ENCODE measurements at regions not wholly inside any gene's neighbourhood (a gene's known extent, or its start where the extent isn't known, plus 50 kb on each side); places are given as distances from the start of the nearest gene placed in this dataset.
A peak's percentile ranks its signal among the peaks of the same experiment; 100 is the strongest.

DNA sequence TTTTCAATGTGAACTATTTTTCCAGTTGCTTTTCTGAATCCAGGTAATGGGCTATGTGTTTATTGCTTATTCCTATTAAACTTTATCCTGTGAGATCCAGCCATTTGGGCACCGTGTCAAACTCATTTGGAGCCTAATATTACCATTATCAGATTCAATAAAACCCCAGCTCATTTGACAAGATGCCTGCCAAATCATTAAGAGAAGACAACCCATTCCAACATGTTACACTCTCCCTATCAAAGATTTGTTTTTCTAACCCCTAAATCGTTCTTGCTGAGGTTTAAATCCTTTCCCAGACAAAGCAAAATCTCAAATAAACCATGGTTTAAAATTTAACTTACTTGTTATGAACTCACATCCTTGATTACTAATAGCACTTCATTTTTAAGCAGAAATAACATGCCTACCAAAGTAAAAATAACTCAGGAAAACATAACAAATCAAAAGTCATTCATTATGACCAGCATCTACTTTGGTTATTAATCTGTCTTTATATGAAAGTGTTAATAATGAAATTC lies 130.0 kb upstream of the TCF21 start:
- Histone ChIP-seq H3K36me3 (no peaks in the 10 kb centered on the region), H3K4me1 (peaks cover 12 to 58% (median 29%) of the 10 kb centered on the region in 4 donors), H3K9me3 (no peaks in the 10 kb centered on the region), H3K27me3 (no peaks in the 10 kb centered on the region), H3K4me3 (no peak overlapping the region), H3K27ac (replicated peaks in 1 of 4) (no peak overlapping the region)
- TF ChIP-seq EP300 (IDR thresholded peaks at IDR 0.05) (no peak), POLR2AphosphoS5 (IDR thresholded peaks at IDR 0.05) (no peak), POLR2A (IDR thresholded peaks at IDR 0.05; ENCODE audit: low read depth) (no peak)
- TF ChIP-seq, protein P1, sequence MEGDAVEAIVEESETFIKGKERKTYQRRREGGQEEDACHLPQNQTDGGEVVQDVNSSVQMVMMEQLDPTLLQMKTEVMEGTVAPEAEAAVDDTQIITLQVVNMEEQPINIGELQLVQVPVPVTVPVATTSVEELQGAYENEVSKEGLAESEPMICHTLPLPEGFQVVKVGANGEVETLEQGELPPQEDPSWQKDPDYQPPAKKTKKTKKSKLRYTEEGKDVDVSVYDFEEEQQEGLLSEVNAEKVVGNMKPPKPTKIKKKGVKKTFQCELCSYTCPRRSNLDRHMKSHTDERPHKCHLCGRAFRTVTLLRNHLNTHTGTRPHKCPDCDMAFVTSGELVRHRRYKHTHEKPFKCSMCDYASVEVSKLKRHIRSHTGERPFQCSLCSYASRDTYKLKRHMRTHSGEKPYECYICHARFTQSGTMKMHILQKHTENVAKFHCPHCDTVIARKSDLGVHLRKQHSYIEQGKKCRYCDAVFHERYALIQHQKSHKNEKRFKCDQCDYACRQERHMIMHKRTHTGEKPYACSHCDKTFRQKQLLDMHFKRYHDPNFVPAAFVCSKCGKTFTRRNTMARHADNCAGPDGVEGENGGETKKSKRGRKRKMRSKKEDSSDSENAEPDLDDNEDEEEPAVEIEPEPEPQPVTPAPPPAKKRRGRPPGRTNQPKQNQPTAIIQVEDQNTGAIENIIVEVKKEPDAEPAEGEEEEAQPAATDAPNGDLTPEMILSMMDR (IDR thresholded peaks at IDR 0.05) = no peak
- 49% methylated on average over 2 of the region's 2 CpGs for WGBS
- DNase-seq (ENCODE audit: extremely low spot score) = no peak
- intact Hi-C loops (cut with DNase I) = no loop called here

DNA sequence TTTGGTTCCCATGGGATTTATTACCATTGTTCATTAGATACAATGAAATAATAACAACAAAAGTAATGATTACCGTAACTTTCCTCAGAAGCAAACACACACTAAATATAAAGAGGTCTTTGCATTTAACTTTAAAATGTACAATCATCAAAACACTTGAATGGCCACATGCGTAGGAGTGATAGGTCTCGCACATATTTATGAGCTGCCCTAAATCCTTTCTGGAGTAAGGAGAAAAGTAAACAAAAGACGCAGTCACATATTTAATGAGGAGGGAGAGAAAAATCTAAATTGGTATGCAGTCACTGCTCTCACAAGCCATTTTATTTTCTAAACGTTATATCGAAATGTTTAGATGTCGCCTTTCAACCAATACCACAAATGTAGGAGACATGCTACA lies 129.4 kb upstream of the TCF21 start:
- Histone ChIP-seq H3K4me3 (no peak overlapping the region), H3K27ac (replicated peaks in 1 of 4) (no peak overlapping the region), H3K4me1 (peaks cover 12 to 64% (median 35%) of the 10 kb centered on the region in 4 donors), H3K36me3 (no peaks in the 10 kb centered on the region), H3K27me3 (no peaks in the 10 kb centered on the region), H3K9me3 (no peaks in the 10 kb centered on the region)
- DNase-seq (ENCODE audit: extremely low spot score) = no peak
- TF ChIP-seq POLR2AphosphoS5 (IDR thresholded peaks at IDR 0.05) (no peak), EP300 (IDR thresholded peaks at IDR 0.05) (no peak), POLR2A (IDR thresholded peaks at IDR 0.05; ENCODE audit: low read depth) (no peak)
- TF ChIP-seq, protein P1 (IDR thresholded peaks at IDR 0.05) = no peak
- intact Hi-C loops (cut with DNase I) = no loop called here
- WGBS = 86% methylated on average over 7 of the region's 7 CpGs

DNA sequence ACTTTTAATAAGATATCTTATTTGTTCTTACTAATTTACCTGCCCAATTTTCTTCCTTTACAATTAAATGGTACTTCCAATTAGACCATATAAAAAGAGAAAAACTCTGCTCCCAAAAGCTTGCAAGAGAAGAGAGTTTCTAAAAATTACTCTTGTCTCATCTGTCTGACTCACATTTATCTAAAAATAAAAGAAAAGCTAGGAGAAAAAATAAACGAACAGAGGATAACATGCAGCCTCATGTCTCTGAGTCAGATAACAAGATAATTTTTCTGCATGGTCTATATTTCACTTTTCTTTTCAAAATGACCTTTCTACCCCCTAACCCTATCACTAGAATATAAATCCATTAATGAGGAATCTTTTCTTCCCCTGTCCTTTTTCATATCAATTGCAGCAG lies 127.2 kb upstream of the TCF21 start:
- H3K27ac ChIP-seq (replicated peaks in 1 of 4) = peak overlapping the region; percentile 42 to 66 (median 54)
- no peaks in the 10 kb centered on the region for H3K36me3 ChIP-seq
- H3K9me3 ChIP-seq = no peaks in the 10 kb centered on the region
- H3K4me1 ChIP-seq = peaks cover 8 to 58% (median 36%) of the 10 kb centered on the region in 4 donors
- H3K27me3 ChIP-seq = no peaks in the 10 kb centered on the region
- 22% methylated on average over 1 of the region's 1 CpG for WGBS
- H3K4me3 ChIP-seq = no peak overlapping the region
- intact Hi-C loops (cut with DNase I) = loop anchor here (10.0 kb wide), 1 partner anchor 187 kb away; no protein-coding TSS in a partner anchor
- TF ChIP-seq EP300 (IDR thresholded peaks at IDR 0.05) = no peak
- TF ChIP-seq, protein P1 (IDR thresholded peaks at IDR 0.05) = no peak
- TF ChIP-seq POLR2AphosphoS5 (IDR thresholded peaks at IDR 0.05) = no peak
- TF ChIP-seq POLR2A (IDR thresholded peaks at IDR 0.05; ENCODE audit: low read depth) = no peak
- no peak for DNase-seq (ENCODE audit: extremely low spot score)

DNA sequence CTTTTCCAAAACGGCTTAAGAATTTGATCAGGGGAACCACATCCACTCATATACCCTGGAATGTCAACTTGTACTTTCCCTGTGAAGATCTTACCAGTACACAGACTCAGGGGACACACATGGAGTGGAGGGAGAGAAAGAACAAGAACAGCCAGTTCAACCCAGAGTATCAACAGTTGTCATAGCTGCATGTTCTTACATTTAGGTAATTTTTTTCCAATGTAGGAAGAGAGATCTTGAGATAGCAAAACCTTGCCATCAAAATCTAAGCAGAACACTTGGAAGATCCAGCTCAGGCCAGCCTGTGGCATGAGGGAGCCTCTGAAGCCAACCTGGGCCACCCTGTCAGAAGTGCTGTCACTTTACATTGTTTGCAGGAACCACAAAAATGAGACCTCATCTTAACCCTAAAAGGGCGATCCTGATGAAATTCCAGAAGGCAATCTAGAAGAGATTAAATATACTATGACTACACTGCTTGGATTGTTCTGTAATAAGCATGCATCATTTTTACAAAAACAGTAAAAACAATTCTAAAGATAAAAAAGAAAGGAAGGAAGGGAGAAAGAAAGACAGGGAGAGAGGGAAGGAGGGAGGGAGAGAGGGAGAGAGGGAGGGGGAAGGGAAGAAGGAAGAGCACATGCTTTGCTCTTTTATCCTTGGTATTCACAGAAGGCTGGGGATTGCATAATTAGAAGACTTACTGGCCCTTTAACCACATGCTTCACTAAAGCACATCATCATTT lies 124.7 kb upstream of the TCF21 start:
- TF ChIP-seq EP300 (IDR thresholded peaks at IDR 0.05) = no peak
- TF ChIP-seq, protein P1 (IDR thresholded peaks at IDR 0.05) = no peak
- TF ChIP-seq POLR2A (IDR thresholded peaks at IDR 0.05; ENCODE audit: low read depth) = no peak
- TF ChIP-seq POLR2AphosphoS5 (IDR thresholded peaks at IDR 0.05) = peak in 1 of 2 donors; percentile 16
- H3K9me3 ChIP-seq = no peaks in the 10 kb centered on the region
- H3K4me1 ChIP-seq = peaks cover 3 to 47% (median 33%) of the 10 kb centered on the region in 4 donors
- H3K27ac ChIP-seq (replicated peaks in 1 of 4) = peak overlapping the region; percentile 42 to 63 (median 56)
- DNase-seq (ENCODE audit: extremely low spot score) = no peak
- WGBS = 68% methylated on average over 2 of the region's 2 CpGs
- H3K36me3 ChIP-seq = no peaks in the 10 kb centered on the region
- no peaks in the 10 kb centered on the region for H3K27me3 ChIP-seq
- intact Hi-C loops (cut with DNase I) = loop anchor here (10.0 kb wide), 1 partner anchor 189 kb away; no protein-coding TSS in a partner anchor
- no peak overlapping the region for H3K4me3 ChIP-seq
